ENCODE measurements at regions not wholly inside any gene's neighbourhood (a gene's known extent, or its start where the extent isn't known, plus 50 kb on each side); places are given as distances from the start of the nearest gene placed in this dataset.

- TF ChIP-seq CTCF (IDR thresholded peaks at IDR 0.05) (no peak), POLR2A (IDR thresholded peaks at IDR 0.05) (no peak)
Measured at GRCh38 chr4:137347371-137347770, 184.9 kb downstream of the PCDH18 start.
